HEK293 (cell line): ENCODE measurements at regions not wholly inside any gene's neighbourhood (a gene's known extent, or its start where the extent isn't known, plus 50 kb on each side); places are given as distances from the start of the nearest gene placed in this dataset.

Experiments used
- CTCF ChIP-seq: fragments of 450-650 bp; formaldehyde crosslinking; IDR thresholded peaks from 2 replicates; pipeline ENCODE4 v1.5.1; 2016; ENCODE audit warnings: missing biosample characterization, missing genetic modification characterization
- YY1 ChIP-seq: fragments of 450-650 bp; formaldehyde crosslinking; IDR thresholded peaks from 2 replicates; pipeline ENCODE4 v1.5.1; 2018; ENCODE audit warnings: missing biosample characterization, missing genetic modification characterization
- ZNF114 ChIP-seq: fragments of 450-650 bp; formaldehyde crosslinking; IDR thresholded peaks from 2 replicates; pipeline ENCODE4 v1.5.0; 2017; ENCODE audit warnings: missing biosample characterization, missing genetic modification characterization
- ZNF132 ChIP-seq: fragments of 450-650 bp; formaldehyde crosslinking; IDR thresholded peaks from 2 replicates; pipeline ENCODE4 v1.5.1; 2017; ENCODE audit warnings: missing biosample characterization, missing genetic modification characterization, borderline replicate concordance
- ZNF510 ChIP-seq: fragments of 450-650 bp; formaldehyde crosslinking; IDR thresholded peaks from 2 replicates; pipeline ENCODE4 v1.5.1; 2018; ENCODE audit warnings: mild to moderate bottlenecking, missing genetic modification characterization, missing biosample characterization; ENCODE audit not compliant: insufficient replicate concordance
- ZSCAN23 ChIP-seq: fragments of 450-650 bp; formaldehyde crosslinking; IDR thresholded peaks from 2 replicates; pipeline ENCODE4 v1.5.1; 2016; ENCODE audit warnings: missing biosample characterization, missing genetic modification characterization

GRCh38 chr20:4326195-4327065, 77.3 kb upstream of the ADRA1D start:
- no peak for TF ChIP-seq CTCF (tag by site-specific recombination)
- no peak for TF ChIP-seq YY1 (tag by site-specific recombination)
- no peak for TF ChIP-seq ZSCAN23
- TF ChIP-seq ZNF132 (tag by site-specific recombination) = no peak
- no peak for TF ChIP-seq ZNF510 (tag by site-specific recombination)
- TF ChIP-seq ZNF114 = no peak
